Nephron (organoid): ENCODE measurements at regions not wholly inside any gene's neighbourhood (a gene's known extent, or its start where the extent isn't known, plus 50 kb on each side); places are given as distances from the start of the nearest gene placed in this dataset.
"Not testable (repeated sequence)": the region's sequence is repeated elsewhere in the genome, so short reads cannot be mapped to it uniquely, and the experiment has no call there.

ENCODE experiments used
- H3K27ac Mint-ChIP-seq, 3 experiments: 2 replicates each; pipeline ENCODE4 v1.8.0; 2020; ENCODE audit warnings: mixed read lengths in 3 of 3, mild to moderate bottlenecking in 2 of 3, moderate library complexity in 1 of 3
- H3K27me3 Mint-ChIP-seq: 2 replicates; pipeline ENCODE4 v1.8.0; 2021; ENCODE audit warnings: low read depth, mild to moderate bottlenecking, moderate library complexity, mixed read lengths
- H3K36me3 Mint-ChIP-seq: 2 replicates; pipeline ENCODE4 v1.8.0; 2020; ENCODE audit warnings: low read depth, mixed read lengths
- H3K4me1 Mint-ChIP-seq: 2 replicates; pipeline ENCODE4 v1.8.0; 2020; ENCODE audit warnings: mixed read lengths
- H3K4me3 Mint-ChIP-seq, 3 experiments: 2 replicates each; pipeline ENCODE4 v1.8.0; 2020; ENCODE audit warnings: mild to moderate bottlenecking in 3 of 3, mixed read lengths in 3 of 3, moderate library complexity in 2 of 3
- H3K9me3 Mint-ChIP-seq: 2 replicates; pipeline ENCODE4 v1.8.0; 2020; ENCODE audit warnings: mixed read lengths
- CTCF ChIP-seq, 3 experiments: fragments of 200-600 bp; sonication (generic); IDR thresholded peaks; one replicate each; pipeline ENCODE4 v1.5.0; 2021; ENCODE audit warnings: antibody characterized with exemption in 3 of 3; ENCODE audit not compliant: unreplicated experiment in 3 of 3

GRCh38 chr1:172835834-172836233, 176.9 kb downstream of the FASLG start:
- Mint-ChIP-seq H3K27ac (no peak overlapping the region), H3K4me3 (no peak overlapping the region), H3K27me3 (peaks cover 4% of the 10 kb centered on the region), H3K36me3 (no peaks in the 10 kb centered on the region), H3K9me3 (no peaks in the 10 kb centered on the region), H3K4me1 (no peaks in the 10 kb centered on the region)
- TF ChIP-seq CTCF (IDR thresholded peaks at IDR 0.05; ENCODE audit: unreplicated experiment in 3 of 3) = no peak

GRCh38 chr1:172837816-172838679, 179.1 kb downstream of the FASLG start:
- no peaks in the 10 kb centered on the region for H3K36me3 Mint-ChIP-seq
- no peak overlapping the region for H3K4me3 Mint-ChIP-seq
- H3K27ac Mint-ChIP-seq = no peak overlapping the region
- H3K9me3 Mint-ChIP-seq = no peaks in the 10 kb centered on the region
- H3K27me3 Mint-ChIP-seq = peaks cover 8% of the 10 kb centered on the region
- no peaks in the 10 kb centered on the region for H3K4me1 Mint-ChIP-seq
- no peak for TF ChIP-seq CTCF (IDR thresholded peaks at IDR 0.05; ENCODE audit: unreplicated experiment in 3 of 3)

GRCh38 chr1:172838680-172839313, 179.9 kb downstream of the FASLG start:
- no peak overlapping the region for H3K4me3 Mint-ChIP-seq

GRCh38 chr1:172839639-172840038, 180.7 kb downstream of the FASLG start:
- not testable (repeated sequence) for H3K27ac Mint-ChIP-seq, H3K4me3 Mint-ChIP-seq, H3K27me3 Mint-ChIP-seq, H3K36me3 Mint-ChIP-seq, H3K9me3 Mint-ChIP-seq, H3K4me1 Mint-ChIP-seq

More at GRCh38 chr1:172838680-172839313, 179.9 kb downstream of the FASLG start:
- H3K4me1 Mint-ChIP-seq = no peaks in the 10 kb centered on the region
- no peak overlapping the region for H3K27ac Mint-ChIP-seq
- no peaks in the 10 kb centered on the region for H3K36me3 Mint-ChIP-seq
- H3K27me3 Mint-ChIP-seq = peaks cover 8% of the 10 kb centered on the region
- H3K9me3 Mint-ChIP-seq = no peaks in the 10 kb centered on the region
- TF ChIP-seq CTCF (IDR thresholded peaks at IDR 0.05; ENCODE audit: unreplicated experiment in 3 of 3) = no peak

GRCh38 chr1:172843444-172843843, 184.5 kb downstream of the FASLG start:
- no peaks in the 10 kb centered on the region for H3K9me3 Mint-ChIP-seq
- H3K27ac Mint-ChIP-seq = peak overlapping the region in 2 of 3 experiments; percentile 11 to 49
- H3K4me3 Mint-ChIP-seq = no peak overlapping the region
- H3K36me3 Mint-ChIP-seq = no peaks in the 10 kb centered on the region
- no peak for TF ChIP-seq CTCF (IDR thresholded peaks at IDR 0.05; ENCODE audit: unreplicated experiment in 3 of 3)
- peaks cover 4% of the 10 kb centered on the region for H3K27me3 Mint-ChIP-seq
- peaks cover 9% of the 10 kb centered on the region for H3K4me1 Mint-ChIP-seq

GRCh38 chr1:172845371-172845770, 186.5 kb downstream of the FASLG start:
- TF ChIP-seq CTCF (IDR thresholded peaks at IDR 0.05; ENCODE audit: unreplicated experiment in 3 of 3) = no peak
- Mint-ChIP-seq H3K9me3 (no peaks in the 10 kb centered on the region), H3K27me3 (peaks cover 4% of the 10 kb centered on the region), H3K4me3 (no peak overlapping the region), H3K27ac (peak overlapping the region in 2 of 3 experiments; percentile 62 to 68), H3K36me3 (no peaks in the 10 kb centered on the region), H3K4me1 (peaks cover 9% of the 10 kb centered on the region)
